22Rv1 (cell line): ENCODE measurements at regions not wholly inside any gene's neighbourhood (a gene's known extent, or its start where the extent isn't known, plus 50 kb on each side); places are given as distances from the start of the nearest gene placed in this dataset.

ENCODE experiments used
- CTCF ChIP-seq: fragments of 450-650 bp; IDR thresholded peaks from 2 replicates; pipeline ENCODE4 v1.5.1; 2017; ENCODE audit warnings: mild to moderate bottlenecking
- ZFX ChIP-seq: fragments of 450-650 bp; IDR thresholded peaks from 2 replicates; pipeline ENCODE4 v1.6.1; 2017; ENCODE audit warnings: antibody characterized with exemption, borderline replicate concordance

DNA sequence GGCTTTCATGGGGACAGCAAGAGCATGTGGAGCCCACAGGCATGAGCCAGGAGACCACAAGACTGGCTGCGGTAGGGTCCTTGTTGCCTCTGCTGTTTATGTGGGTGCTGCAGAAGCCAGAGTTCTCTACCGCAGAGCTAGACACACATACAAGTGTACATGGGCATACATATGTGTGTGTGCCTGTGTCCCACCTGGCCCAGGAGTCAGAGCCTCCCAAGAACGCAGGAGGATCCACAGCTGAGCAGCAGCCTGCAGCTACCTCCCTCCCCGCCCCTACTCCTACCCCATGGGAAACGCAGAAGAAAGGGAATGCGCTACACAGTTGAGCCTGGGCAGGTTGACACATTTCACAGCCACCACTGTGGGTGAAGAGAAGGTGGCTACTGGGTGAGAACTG lies 438.1 kb upstream of the SMIM21 start:
- no peak for TF ChIP-seq CTCF
- no peak for TF ChIP-seq ZFX
